ENCODE measurements at regions not wholly inside any gene's neighbourhood (a gene's known extent, or its start where the extent isn't known, plus 50 kb on each side); places are given as distances from the start of the nearest gene placed in this dataset.

GRCh38 chr13:50136678-50137077 is 121.4 kb downstream of the KCNRG start:
- TF ChIP-seq, protein P1, sequence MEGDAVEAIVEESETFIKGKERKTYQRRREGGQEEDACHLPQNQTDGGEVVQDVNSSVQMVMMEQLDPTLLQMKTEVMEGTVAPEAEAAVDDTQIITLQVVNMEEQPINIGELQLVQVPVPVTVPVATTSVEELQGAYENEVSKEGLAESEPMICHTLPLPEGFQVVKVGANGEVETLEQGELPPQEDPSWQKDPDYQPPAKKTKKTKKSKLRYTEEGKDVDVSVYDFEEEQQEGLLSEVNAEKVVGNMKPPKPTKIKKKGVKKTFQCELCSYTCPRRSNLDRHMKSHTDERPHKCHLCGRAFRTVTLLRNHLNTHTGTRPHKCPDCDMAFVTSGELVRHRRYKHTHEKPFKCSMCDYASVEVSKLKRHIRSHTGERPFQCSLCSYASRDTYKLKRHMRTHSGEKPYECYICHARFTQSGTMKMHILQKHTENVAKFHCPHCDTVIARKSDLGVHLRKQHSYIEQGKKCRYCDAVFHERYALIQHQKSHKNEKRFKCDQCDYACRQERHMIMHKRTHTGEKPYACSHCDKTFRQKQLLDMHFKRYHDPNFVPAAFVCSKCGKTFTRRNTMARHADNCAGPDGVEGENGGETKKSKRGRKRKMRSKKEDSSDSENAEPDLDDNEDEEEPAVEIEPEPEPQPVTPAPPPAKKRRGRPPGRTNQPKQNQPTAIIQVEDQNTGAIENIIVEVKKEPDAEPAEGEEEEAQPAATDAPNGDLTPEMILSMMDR (IDR thresholded peaks at IDR 0.05): no peak
- no peak for TF ChIP-seq POLR2A (IDR thresholded peaks at IDR 0.05)
- no peak for TF ChIP-seq EP300 (IDR thresholded peaks at IDR 0.05)

Data from ovary (tissue), 3 donors.